HCT116 (cell line): ENCODE measurements at regions not wholly inside any gene's neighbourhood (a gene's known extent, or its start where the extent isn't known, plus 50 kb on each side); places are given as distances from the start of the nearest gene placed in this dataset.

ENCODE experiments used
- ATAC-seq: fragments of 200-7000 bp; cut with Tn5 transposase; 2 replicates; pipeline ENCODE4 v1.9.1; 2020; ENCODE audit warnings: mild to moderate bottlenecking, moderate library complexity
- BruUV-seq: library from RNA; stranded (reverse); fragments of 400-500 nt; replicated peaks from 2 replicates; lab custom pipeline; 2021; lab: Mats Ljungman, UMichigan
- CTCF ChIA-PET: fragments of 300-600 bp; sonication (Branson Sonifier 250); formaldehyde crosslinking; loops from one replicate; lab custom pipeline; 2021; ENCODE audit warnings: antibody characterized with exemption; lab: Charles Lee
- POLR2A ChIA-PET: fragments of 300-600, 350-600 bp; sonication (Branson Sonifier 250); formaldehyde crosslinking; loops from one replicate; lab custom pipeline; 2021; ENCODE audit warnings: antibody characterized with exemption; lab: Charles Lee
- RAD21 ChIA-PET, 2 experiments: fragments of 300-600 bp; sonication (Branson Sonifier 250); formaldehyde crosslinking; loops; one replicate each; lab custom pipeline; 2023; ENCODE audit warnings: low total read pairs in 2 of 2; ENCODE audit not compliant: uncharacterized antibody in 2 of 2, unreplicated experiment in 2 of 2, low non-redundant PET in 1 of 2; lab: Charles Lee
- DNase-seq: peaks from one replicate; pipeline ENCODE4 v3.0.0-alpha.2; 2010; ENCODE audit warnings: low read depth, low spot score
- H2AFZ ChIP-seq: fragments of 200-600 bp; shearing (Covaris generic), sonication (generic); 2 replicates; pipeline ENCODE4 v1.6.1; 2017; ENCODE audit warnings: low read depth, mixed run types, mixed read lengths, antibody characterized with exemption, low read length; ENCODE audit not compliant: poor library complexity, severe bottlenecking
- H3K27ac ChIP-seq: 2 replicates; pipeline ENCODE4 v1.5.1; 2012; ENCODE audit warnings: low read depth, low read length
- H3K27me3 ChIP-seq: fragments of 200-600 bp; sonication (generic); 2 replicates; pipeline ENCODE4 v1.6.1; 2016; ENCODE audit warnings: mixed run types, low read length, mixed read lengths; ENCODE audit not compliant: insufficient read depth
- H3K36me3 ChIP-seq, 2 experiments: fragments of 200-500 bp in 1 of 2; fragments of 200-600 bp in 1 of 2; sonication (Bioruptor generic) in 1 of 2; sonication (generic) in 1 of 2; 2 replicates each; pipeline versions ENCODE4 v1.5.1 to v1.6.1; 2014 to 2016; ENCODE audit warnings: low read length in 2 of 2, inconsistent platforms in 1 of 2, mixed read lengths in 1 of 2, mixed run types in 1 of 2; ENCODE audit not compliant: insufficient read depth in 2 of 2, control insufficient read depth in 1 of 2
- H3K4me1 ChIP-seq, 2 experiments: fragments of 200-600 bp in 1 of 2; sonication (generic) in 1 of 2; 2 replicates each; pipeline versions ENCODE4 v1.5.1 to v1.6.1; 2012 to 2017; ENCODE audit warnings: low read length in 2 of 2, inconsistent platforms in 1 of 2, mild to moderate bottlenecking in 1 of 2, mixed read lengths in 1 of 2, mixed run types in 1 of 2, moderate library complexity in 1 of 2; ENCODE audit not compliant: insufficient read depth in 2 of 2, control insufficient read depth in 1 of 2
- H3K4me2 ChIP-seq: fragments of 200-600 bp; sonication (generic); 2 replicates; pipeline ENCODE4 v1.6.1; 2017; ENCODE audit warnings: mixed run types, low read length, mixed read lengths
- H3K4me3 ChIP-seq, 2 experiments: fragments of 200-600 bp in 1 of 2; sonication (generic) in 1 of 2; replicated peaks in 1 of 2; 2 replicates each; pipeline ENCODE4 v1.5.1; 2011 to 2016; ENCODE audit warnings: low read length in 2 of 2, control low read depth in 1 of 2, low read depth in 1 of 2, mild to moderate bottlenecking in 1 of 2, mixed read lengths in 1 of 2, mixed run types in 1 of 2
- H3K79me2 ChIP-seq: fragments of 200-600 bp; sonication (generic); 2 replicates; pipeline ENCODE4 v1.6.1; 2017; ENCODE audit warnings: mild to moderate bottlenecking, mixed run types, low read length, moderate library complexity, mixed read lengths; ENCODE audit not compliant: insufficient read depth
- H3K9ac ChIP-seq: fragments of 200-600 bp; sonication (generic); 2 replicates; pipeline ENCODE4 v1.6.1; 2016; ENCODE audit warnings: low read length, mixed read lengths
- H3K9me2 ChIP-seq: fragments of 200-600 bp; sonication (generic), shearing (Covaris generic); 2 replicates; pipeline ENCODE4 v1.6.1; 2017; ENCODE audit warnings: mixed run types, mild to moderate bottlenecking, moderate library complexity; ENCODE audit not compliant: insufficient read depth
- H3K9me3 ChIP-seq, 2 experiments: fragments of 200-500 bp in 1 of 2; fragments of 200-600 bp in 1 of 2; sonication (Bioruptor generic) in 1 of 2; sonication (generic) in 1 of 2; 2 replicates each; pipeline ENCODE4 v1.6.1; 2014 to 2017; ENCODE audit warnings: low read length in 2 of 2, mixed read lengths in 2 of 2, inconsistent platforms in 1 of 2, low read depth in 1 of 2, mild to moderate bottlenecking in 1 of 2, mixed run types in 1 of 2, moderate library complexity in 1 of 2; ENCODE audit not compliant: control insufficient read depth in 1 of 2, insufficient read depth in 1 of 2
- H4K20me1 ChIP-seq: fragments of 200-600 bp; sonication (generic), shearing (Covaris generic); 2 replicates; pipeline ENCODE4 v1.6.1; 2017; ENCODE audit warnings: mixed run types, mild to moderate bottlenecking, moderate library complexity; ENCODE audit not compliant: insufficient read depth
- CBX3 ChIP-seq: IDR thresholded peaks from 2 replicates; pipeline ENCODE4 v1.6.1; 2012; ENCODE audit warnings: low read depth
- CEBPB ChIP-seq: IDR thresholded peaks from 2 replicates; pipeline ENCODE4 v1.6.1; 2012; ENCODE audit warnings: low read depth
- CTCF ChIP-seq, 3 experiments: fragments of 200-600 bp in 1 of 3; sonication (generic) in 1 of 3; IDR thresholded peaks in 2 of 3; conservative IDR thresholded peaks in 1 of 3; 2 replicates each; pipeline ENCODE4 v1.5.1; 2012 to 2017; ENCODE audit warnings: low read depth in 2 of 3, low read length in 2 of 3, antibody characterized with exemption in 1 of 3, borderline replicate concordance in 1 of 3, control low read depth in 1 of 3, mild to moderate bottlenecking in 1 of 3, mixed read lengths in 1 of 3, mixed run types in 1 of 3, moderate library complexity in 1 of 3; ENCODE audit not compliant: insufficient read depth in 1 of 3
- EGR1 ChIP-seq: IDR thresholded peaks from 2 replicates; pipeline ENCODE4 v1.6.1; 2012; ENCODE audit warnings: low read depth
- ELF1 ChIP-seq: IDR thresholded peaks from 2 replicates; pipeline ENCODE4 v1.6.1; 2012; ENCODE audit warnings: low read depth, borderline replicate concordance
- EZH2 ChIP-seq: fragments of 200-600 bp; sonication (generic); IDR thresholded peaks from 2 replicates; pipeline ENCODE4 v1.6.1; 2017; ENCODE audit warnings: antibody characterized with exemption, mixed run types
- EZH2phosphoT487 ChIP-seq: fragments of 200-600 bp; IDR thresholded peaks from 2 replicates; pipeline ENCODE4 v1.6.1; 2018; ENCODE audit warnings: antibody characterized with exemption, borderline replicate concordance
- FOSL1 ChIP-seq: IDR thresholded peaks from 2 replicates; pipeline ENCODE4 v1.6.1; 2012; ENCODE audit warnings: low read depth
- JUND ChIP-seq: IDR thresholded peaks from 2 replicates; pipeline ENCODE4 v1.6.1; 2012
- POLR2A ChIP-seq: IDR thresholded peaks from 2 replicates; pipeline ENCODE4 v1.7.0; 2011; ENCODE audit warnings: borderline replicate concordance; ENCODE audit not compliant: insufficient read depth, insufficient read length; ENCODE audit errors: extremely low read depth
- POLR2AphosphoS5 ChIP-seq: IDR thresholded peaks from 2 replicates; pipeline ENCODE4 v1.6.1; 2011; ENCODE audit warnings: mild to moderate bottlenecking, low read depth, low read length, moderate library complexity
- RAD21 ChIP-seq: IDR thresholded peaks from 2 replicates; pipeline ENCODE4 v1.6.1; 2012; ENCODE audit warnings: low read depth, mild to moderate bottlenecking
- REST ChIP-seq: IDR thresholded peaks from 2 replicates; pipeline ENCODE4 v1.6.1; 2012; ENCODE audit warnings: low read depth
- SIN3A ChIP-seq: IDR thresholded peaks from 2 replicates; pipeline ENCODE4 v1.6.1; 2012; ENCODE audit warnings: low read depth
- SP1 ChIP-seq: IDR thresholded peaks from 2 replicates; pipeline ENCODE4 v1.6.1; 2012; ENCODE audit warnings: low read depth
- SRF ChIP-seq: IDR thresholded peaks from 2 replicates; pipeline ENCODE4 v1.6.1; 2012; ENCODE audit warnings: low read depth
- TCF7L2 ChIP-seq: IDR thresholded peaks from 2 replicates; pipeline ENCODE4 v1.7.0; 2011; ENCODE audit warnings: borderline replicate concordance, inconsistent platforms; ENCODE audit not compliant: insufficient read depth, insufficient read length; ENCODE audit errors: extremely low read depth
- YY1 ChIP-seq: IDR thresholded peaks from 2 replicates; pipeline ENCODE4 v1.6.1; 2011; ENCODE audit warnings: low read length, low read depth, moderate library complexity, mild to moderate bottlenecking; ENCODE audit not compliant: insufficient replicate concordance; ENCODE audit errors: extremely low read depth
- ZBTB33 ChIP-seq: IDR thresholded peaks from 2 replicates; pipeline ENCODE4 v1.6.1; 2011; ENCODE audit warnings: mild to moderate bottlenecking, low read length, moderate library complexity; ENCODE audit not compliant: insufficient replicate concordance; ENCODE audit errors: extremely low read depth
- ZFX ChIP-seq: fragments of 450-650 bp; IDR thresholded peaks from 2 replicates; pipeline ENCODE4 v1.6.1; 2017
- ZNF274 ChIP-seq: fragments of 200-500 bp; sonication (Bioruptor generic); IDR thresholded peaks from 2 replicates; pipeline ENCODE4 v1.6.1; 2014; ENCODE audit warnings: mild to moderate bottlenecking, low read depth, low read length, inconsistent platforms
- intact Hi-C: fragments of 100-400 bp; cut with micrococcal nuclease; formaldehyde crosslinking; loops from 2 replicates; pipeline ENCODE4 v1.10.0; 2022

DNA sequence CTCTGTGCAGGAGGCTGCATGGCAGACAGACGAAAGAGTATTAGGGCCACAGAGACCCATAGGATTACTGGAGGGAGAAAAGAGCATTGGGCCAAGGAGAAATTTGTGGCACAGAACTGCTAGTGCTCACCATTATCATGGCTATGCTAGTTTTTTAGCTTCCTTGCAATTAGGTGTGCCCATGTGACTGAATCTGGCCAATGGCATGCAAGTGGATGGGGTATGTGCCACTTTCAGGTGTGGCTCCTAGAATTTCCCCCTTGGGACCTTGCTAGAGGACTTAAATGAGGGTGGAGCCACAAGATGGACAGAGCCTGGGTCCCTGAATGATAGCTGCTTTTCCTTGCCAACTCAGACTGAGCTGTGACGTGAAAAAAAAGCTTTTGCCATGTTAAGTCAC lies 73.9 kb upstream of the TENM4 start (continued):
- no peak for TF ChIP-seq YY1
- TF ChIP-seq SIN3A = no peak
- no peak for TF ChIP-seq ZFX
- no peak for TF ChIP-seq EZH2
- no peak for TF ChIP-seq SP1
- TF ChIP-seq JUND = no peak
- no peak for TF ChIP-seq CEBPB
- no peak for TF ChIP-seq FOSL1

- H3K4me3 ChIP-seq = no peak overlapping the region
- no TSS peak for BruUV-seq
- no peak overlapping the region for H2AFZ ChIP-seq
- ChIA-PET POLR2A (no interaction called here), CTCF (no interaction called here), RAD21 (no interaction called here)
- H3K4me2 ChIP-seq = no peak overlapping the region
- no peak for DNase-seq
- H3K79me2 ChIP-seq = no peaks in the 10 kb centered on the region
- H3K9me2 ChIP-seq = no peaks in the 10 kb centered on the region
- H3K36me3 ChIP-seq = no peaks in the 10 kb centered on the region
- H3K27me3 ChIP-seq = no peaks in the 10 kb centered on the region
- no peak for ATAC-seq
- intact Hi-C loops = no loop called here
- no peak overlapping the region for H3K9ac ChIP-seq
- H3K4me1 ChIP-seq = no peaks in the 10 kb centered on the region
- no peaks in the 10 kb centered on the region for H3K9me3 ChIP-seq
- H4K20me1 ChIP-seq = no peaks in the 10 kb centered on the region
- no peak overlapping the region for H3K27ac ChIP-seq
- TF ChIP-seq JUND (no peak), SRF (no peak), ZFX (no peak), ZBTB33 (no peak), POLR2AphosphoS5 (no peak), CEBPB (no peak), CBX3 (no peak), REST (no peak), YY1 (no peak), ELF1 (no peak), EGR1 (no peak), CTCF (IDR thresholded peaks at IDR 0.05 in 2 of 3, conservative IDR thresholded peaks at IDR 0.05 in 1 of 3; ENCODE audit: borderline replicate concordance in 1 of 3, insufficient read depth in 1 of 3, low read depth in 2 of 3, low read length in 2 of 3) (no peak), ZNF274 (no peak), RAD21 (no peak), EZH2phosphoT487 (no peak), FOSL1 (no peak), POLR2A (no peak), TCF7L2 (no peak), SP1 (no peak)
Observed at GRCh38 chr11:79514290-79514689, 73.5 kb upstream of the TENM4 start.
